SK-N-SH treated with all-trans-retinoic acid at 6 μM for 48 hours (cell line): ENCODE measurements at regions not wholly inside any gene's neighbourhood (a gene's known extent, or its start where the extent isn't known, plus 50 kb on each side); places are given as distances from the start of the nearest gene placed in this dataset.

Experiments used
- CSDC2 ChIP-seq: fragments of 250-450 bp; sonication (Bioruptor Pico); IDR thresholded peaks from 2 replicates; pipeline ENCODE4 v1.5.0; 2020; ENCODE audit warnings: mild to moderate bottlenecking, moderate library complexity
- SNAI2 ChIP-seq: fragments of 250-450 bp; sonication (Bioruptor Pico); IDR thresholded peaks from 2 replicates; pipeline ENCODE4 v1.5.0; 2020; ENCODE audit warnings: mild to moderate bottlenecking, moderate library complexity
- TF ChIP-seq, protein P1 (sequence below): fragments of 250-450 bp; sonication (Bioruptor Pico); IDR thresholded peaks from 2 replicates; pipeline ENCODE4 v1.8.0; 2021; ENCODE audit warnings: low read depth, mild to moderate bottlenecking, moderate library complexity, borderline replicate concordance
- TF ChIP-seq, protein P2 (sequence below): fragments of 250-450 bp; sonication (Bioruptor Pico); IDR thresholded peaks from 2 replicates; pipeline ENCODE4 v1.5.1; 2021; ENCODE audit warnings: mild to moderate bottlenecking, moderate library complexity
- TF ChIP-seq, protein P3 (sequence below): fragments of 250-450 bp; sonication (Bioruptor Pico); IDR thresholded peaks from 2 replicates; pipeline ENCODE4 v1.8.0; 2020; ENCODE audit warnings: mild to moderate bottlenecking, moderate library complexity, borderline replicate concordance

DNA sequence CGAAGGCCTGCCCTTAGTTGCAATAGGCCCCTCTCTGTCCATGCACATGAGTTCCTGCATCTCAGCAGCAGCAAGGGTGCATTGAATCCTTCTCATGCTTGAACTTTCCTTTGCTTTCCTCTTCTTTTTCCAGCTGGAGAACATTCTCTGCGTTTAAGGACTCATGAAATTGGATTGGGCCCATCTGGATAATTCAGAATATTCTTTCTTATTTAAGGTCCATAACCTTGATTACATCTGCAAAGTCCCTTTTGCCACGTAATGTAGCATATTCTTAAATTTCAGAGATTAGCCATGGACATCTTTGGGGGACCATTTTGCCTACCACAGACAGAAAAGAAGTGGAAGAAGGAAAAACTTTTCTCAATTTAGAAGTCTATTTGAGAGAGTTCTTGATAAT is 159.7 kb upstream of the C21orf91 start:
- TF ChIP-seq, protein P1, sequence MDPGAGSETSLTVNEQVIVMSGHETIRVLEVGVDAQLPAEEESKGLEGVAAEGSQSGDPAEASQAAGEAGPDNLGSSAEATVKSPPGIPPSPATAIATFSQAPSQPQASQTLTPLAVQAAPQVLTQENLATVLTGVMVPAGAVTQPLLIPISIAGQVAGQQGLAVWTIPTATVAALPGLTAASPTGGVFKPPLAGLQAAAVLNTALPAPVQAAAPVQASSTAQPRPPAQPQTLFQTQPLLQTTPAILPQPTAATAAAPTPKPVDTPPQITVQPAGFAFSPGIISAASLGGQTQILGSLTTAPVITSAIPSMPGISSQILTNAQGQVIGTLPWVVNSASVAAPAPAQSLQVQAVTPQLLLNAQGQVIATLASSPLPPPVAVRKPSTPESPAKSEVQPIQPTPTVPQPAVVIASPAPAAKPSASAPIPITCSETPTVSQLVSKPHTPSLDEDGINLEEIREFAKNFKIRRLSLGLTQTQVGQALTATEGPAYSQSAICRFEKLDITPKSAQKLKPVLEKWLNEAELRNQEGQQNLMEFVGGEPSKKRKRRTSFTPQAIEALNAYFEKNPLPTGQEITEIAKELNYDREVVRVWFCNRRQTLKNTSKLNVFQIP = no peak
- TF ChIP-seq SNAI2 (CRISPR knock-in tag) (no peak), CSDC2 (no peak)
- TF ChIP-seq, protein P2, sequence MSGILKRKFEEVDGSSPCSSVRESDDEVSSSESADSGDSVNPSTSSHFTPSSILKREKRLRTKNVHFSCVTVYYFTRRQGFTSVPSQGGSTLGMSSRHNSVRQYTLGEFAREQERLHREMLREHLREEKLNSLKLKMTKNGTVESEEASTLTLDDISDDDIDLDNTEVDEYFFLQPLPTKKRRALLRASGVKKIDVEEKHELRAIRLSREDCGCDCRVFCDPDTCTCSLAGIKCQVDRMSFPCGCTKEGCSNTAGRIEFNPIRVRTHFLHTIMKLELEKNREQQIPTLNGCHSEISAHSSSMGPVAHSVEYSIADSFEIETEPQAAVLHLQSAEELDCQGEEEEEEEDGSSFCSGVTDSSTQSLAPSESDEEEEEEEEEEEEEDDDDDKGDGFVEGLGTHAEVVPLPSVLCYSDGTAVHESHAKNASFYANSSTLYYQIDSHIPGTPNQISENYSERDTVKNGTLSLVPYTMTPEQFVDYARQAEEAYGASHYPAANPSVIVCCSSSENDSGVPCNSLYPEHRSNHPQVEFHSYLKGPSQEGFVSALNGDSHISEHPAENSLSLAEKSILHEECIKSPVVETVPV (CRISPR knock-in tag) = no peak
- TF ChIP-seq, protein P3, sequence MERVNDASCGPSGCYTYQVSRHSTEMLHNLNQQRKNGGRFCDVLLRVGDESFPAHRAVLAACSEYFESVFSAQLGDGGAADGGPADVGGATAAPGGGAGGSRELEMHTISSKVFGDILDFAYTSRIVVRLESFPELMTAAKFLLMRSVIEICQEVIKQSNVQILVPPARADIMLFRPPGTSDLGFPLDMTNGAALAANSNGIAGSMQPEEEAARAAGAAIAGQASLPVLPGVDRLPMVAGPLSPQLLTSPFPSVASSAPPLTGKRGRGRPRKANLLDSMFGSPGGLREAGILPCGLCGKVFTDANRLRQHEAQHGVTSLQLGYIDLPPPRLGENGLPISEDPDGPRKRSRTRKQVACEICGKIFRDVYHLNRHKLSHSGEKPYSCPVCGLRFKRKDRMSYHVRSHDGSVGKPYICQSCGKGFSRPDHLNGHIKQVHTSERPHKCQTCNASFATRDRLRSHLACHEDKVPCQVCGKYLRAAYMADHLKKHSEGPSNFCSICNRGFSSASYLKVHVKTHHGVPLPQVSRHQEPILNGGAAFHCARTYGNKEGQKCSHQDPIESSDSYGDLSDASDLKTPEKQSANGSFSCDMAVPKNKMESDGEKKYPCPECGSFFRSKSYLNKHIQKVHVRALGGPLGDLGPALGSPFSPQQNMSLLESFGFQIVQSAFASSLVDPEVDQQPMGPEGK = no peak
